Karpas-422 (cell line): ENCODE measurements at regions not wholly inside any gene's neighbourhood (a gene's known extent, or its start where the extent isn't known, plus 50 kb on each side); places are given as distances from the start of the nearest gene placed in this dataset.

Experiments
- DNase-seq: peaks from one replicate; pipeline ENCODE4 v3.0.0-alpha.2; 2015
- H2AFZ ChIP-seq: fragments of 200-600 bp; sonication (generic); 2 replicates; pipeline ENCODE4 v1.6.1; 2014; ENCODE audit warnings: antibody characterized with exemption, low read length, mixed read lengths
- H3K27ac ChIP-seq: fragments of 200-600 bp; sonication (generic); 2 replicates; pipeline ENCODE4 v1.5.1; 2014; ENCODE audit warnings: mild to moderate bottlenecking, low read length, moderate library complexity
- H3K27me3 ChIP-seq: fragments of 200-600 bp; sonication (generic); 2 replicates; pipeline ENCODE4 v1.6.1; 2014; ENCODE audit warnings: low read length, mixed read lengths
- H3K36me3 ChIP-seq: fragments of 200-600 bp; sonication (generic); 2 replicates; pipeline ENCODE4 v1.6.1; 2014; ENCODE audit warnings: low read length, mixed read lengths; ENCODE audit not compliant: insufficient read depth
- H3K4me1 ChIP-seq: fragments of 200-600 bp; sonication (generic); 2 replicates; pipeline ENCODE4 v1.6.1; 2014; ENCODE audit warnings: mild to moderate bottlenecking, low read length, mixed read lengths
- H3K4me2 ChIP-seq: fragments of 200-600 bp; sonication (generic); 2 replicates; pipeline ENCODE4 v1.6.1; 2014; ENCODE audit warnings: low read length, low read depth, mild to moderate bottlenecking; ENCODE audit not compliant: poor library complexity, severe bottlenecking
- H3K4me3 ChIP-seq: fragments of 200-600 bp; sonication (generic); 2 replicates; pipeline ENCODE4 v1.5.1; 2014; ENCODE audit warnings: mild to moderate bottlenecking, antibody characterized with exemption, low read length, mixed read lengths
- H3K79me2 ChIP-seq: fragments of 200-600 bp; sonication (generic); 2 replicates; pipeline ENCODE4 v1.6.1; 2014; ENCODE audit warnings: mild to moderate bottlenecking, low read length, mixed read lengths
- H3K9ac ChIP-seq: fragments of 200-600 bp; sonication (generic); 2 replicates; pipeline ENCODE4 v1.6.0; 2014; ENCODE audit warnings: low read length
- H3K9me2 ChIP-seq: fragments of 200-600 bp; sonication (generic), shearing (Covaris generic); replicated peaks from 2 replicates; pipeline ENCODE4 v1.6.0; 2014; ENCODE audit warnings: mild to moderate bottlenecking, low read length, moderate library complexity; ENCODE audit not compliant: insufficient read depth
- H3K9me3 ChIP-seq: fragments of 300-700, 200-600 bp; sonication (generic); 2 replicates; pipeline ENCODE4 v1.6.1; 2014; ENCODE audit warnings: low read length, mixed read lengths
- H4K20me1 ChIP-seq: fragments of 200-600 bp; sonication (generic); 2 replicates; pipeline ENCODE4 v1.6.1; 2014; ENCODE audit warnings: mild to moderate bottlenecking, antibody characterized with exemption, low read length, low read depth; ENCODE audit not compliant: insufficient read depth

GRCh38 chr10:44801383-44802327 lies 109.5 kb upstream of the TMEM72 start:
- peak; percentile 31 for DNase-seq
- H3K9me2 ChIP-seq = no peaks in the 10 kb centered on the region

GRCh38 chr10:44803862-44804261 lies 107.3 kb upstream of the TMEM72 start:
- H4K20me1 ChIP-seq = no peaks in the 10 kb centered on the region
- no peak overlapping the region for H3K4me2 ChIP-seq
- DNase-seq = no peak
- H3K79me2 ChIP-seq = no peaks in the 10 kb centered on the region
- H3K36me3 ChIP-seq = no peaks in the 10 kb centered on the region
- no peaks in the 10 kb centered on the region for H3K9me2 ChIP-seq
- no peak overlapping the region for H3K4me3 ChIP-seq
- H2AFZ ChIP-seq = no peak overlapping the region
- H3K27ac ChIP-seq = no peak overlapping the region
- H3K9ac ChIP-seq = no peak overlapping the region
- H3K4me1 ChIP-seq = no peaks in the 10 kb centered on the region
- H3K9me3 ChIP-seq = no peaks in the 10 kb centered on the region
- no peaks in the 10 kb centered on the region for H3K27me3 ChIP-seq

More at GRCh38 chr10:44801383-44802327, 109.5 kb upstream of the TMEM72 start:
- Histone ChIP-seq H3K4me1 (no peaks in the 10 kb centered on the region), H3K4me2 (no peak overlapping the region), H4K20me1 (no peaks in the 10 kb centered on the region), H3K27me3 (no peaks in the 10 kb centered on the region), H3K9me3 (no peaks in the 10 kb centered on the region), H3K79me2 (no peaks in the 10 kb centered on the region), H3K27ac (no peak overlapping the region), H3K36me3 (no peaks in the 10 kb centered on the region), H3K9ac (no peak overlapping the region), H3K4me3 (no peak overlapping the region), H2AFZ (no peak overlapping the region)

GRCh38 chr10:44804661-44805060 lies 106.5 kb upstream of the TMEM72 start:
- DNase-seq = no peak
- no peaks in the 10 kb centered on the region for H3K9me2 ChIP-seq
- no peaks in the 10 kb centered on the region for H4K20me1 ChIP-seq
- no peaks in the 10 kb centered on the region for H3K4me1 ChIP-seq
- H3K4me3 ChIP-seq = no peak overlapping the region
- no peak overlapping the region for H3K27ac ChIP-seq
- no peaks in the 10 kb centered on the region for H3K9me3 ChIP-seq
- no peak overlapping the region for H3K4me2 ChIP-seq
- no peaks in the 10 kb centered on the region for H3K27me3 ChIP-seq
- no peaks in the 10 kb centered on the region for H3K36me3 ChIP-seq
- no peak overlapping the region for H3K9ac ChIP-seq
- H3K79me2 ChIP-seq = no peaks in the 10 kb centered on the region
- H2AFZ ChIP-seq = no peak overlapping the region

GRCh38 chr10:44805466-44806210 lies 105.5 kb upstream of the TMEM72 start:
- no peaks in the 10 kb centered on the region for H3K9me3 ChIP-seq
- DNase-seq = no peak
- H3K27ac ChIP-seq = no peak overlapping the region
- no peaks in the 10 kb centered on the region for H3K79me2 ChIP-seq
- no peak overlapping the region for H3K4me2 ChIP-seq
- no peaks in the 10 kb centered on the region for H3K4me1 ChIP-seq
- no peaks in the 10 kb centered on the region for H3K9me2 ChIP-seq
- no peak overlapping the region for H2AFZ ChIP-seq
- H3K27me3 ChIP-seq = no peaks in the 10 kb centered on the region
- H3K36me3 ChIP-seq = no peaks in the 10 kb centered on the region
- H3K9ac ChIP-seq = no peak overlapping the region
- no peak overlapping the region for H3K4me3 ChIP-seq
- H4K20me1 ChIP-seq = no peaks in the 10 kb centered on the region

GRCh38 chr10:44806950-44807349 lies 104.2 kb upstream of the TMEM72 start:
- Histone ChIP-seq H3K27me3 (no peaks in the 10 kb centered on the region), H4K20me1 (no peaks in the 10 kb centered on the region), H3K4me1 (no peaks in the 10 kb centered on the region), H2AFZ (no peak overlapping the region), H3K36me3 (no peaks in the 10 kb centered on the region), H3K9me2 (no peaks in the 10 kb centered on the region), H3K27ac (no peak overlapping the region), H3K4me3 (no peak overlapping the region), H3K9ac (no peak overlapping the region), H3K4me2 (no peak overlapping the region), H3K79me2 (no peaks in the 10 kb centered on the region), H3K9me3 (no peaks in the 10 kb centered on the region)
- no peak for DNase-seq

GRCh38 chr10:44807451-44807850 lies 103.7 kb upstream of the TMEM72 start:
- no peaks in the 10 kb centered on the region for H3K9me2 ChIP-seq
- H4K20me1 ChIP-seq = no peaks in the 10 kb centered on the region
- H3K79me2 ChIP-seq = no peaks in the 10 kb centered on the region
- no peak overlapping the region for H3K27ac ChIP-seq
- no peak overlapping the region for H3K4me3 ChIP-seq
- no peaks in the 10 kb centered on the region for H3K27me3 ChIP-seq
- no peaks in the 10 kb centered on the region for H3K4me1 ChIP-seq
- no peak overlapping the region for H2AFZ ChIP-seq
- DNase-seq = no peak
- no peaks in the 10 kb centered on the region for H3K36me3 ChIP-seq
- H3K9ac ChIP-seq = no peak overlapping the region
- H3K9me3 ChIP-seq = no peaks in the 10 kb centered on the region
- H3K4me2 ChIP-seq = no peak overlapping the region

GRCh38 chr10:44809647-44810046 lies 101.5 kb upstream of the TMEM72 start:
- Histone ChIP-seq H3K4me2 (no peak overlapping the region), H3K4me3 (no peak overlapping the region), H3K9me3 (no peaks in the 10 kb centered on the region), H4K20me1 (no peaks in the 10 kb centered on the region), H3K36me3 (no peaks in the 10 kb centered on the region), H3K27ac (no peak overlapping the region), H2AFZ (no peak overlapping the region), H3K4me1 (no peaks in the 10 kb centered on the region), H3K9ac (no peak overlapping the region), H3K79me2 (no peaks in the 10 kb centered on the region), H3K9me2 (no peaks in the 10 kb centered on the region), H3K27me3 (no peaks in the 10 kb centered on the region)
- DNase-seq = no peak

GRCh38 chr10:44811072-44811471 lies 100.1 kb upstream of the TMEM72 start:
- Histone ChIP-seq H3K79me2 (no peaks in the 10 kb centered on the region), H3K4me2 (no peak overlapping the region), H3K27ac (no peak overlapping the region), H2AFZ (no peak overlapping the region), H3K27me3 (no peaks in the 10 kb centered on the region), H3K4me3 (no peak overlapping the region), H3K36me3 (no peaks in the 10 kb centered on the region), H3K9ac (no peak overlapping the region), H3K4me1 (no peaks in the 10 kb centered on the region), H4K20me1 (no peaks in the 10 kb centered on the region), H3K9me2 (no peaks in the 10 kb centered on the region), H3K9me3 (no peaks in the 10 kb centered on the region)
- DNase-seq = no peak
